ENCODE measurements at regions not wholly inside any gene's neighbourhood (a gene's known extent, or its start where the extent isn't known, plus 50 kb on each side); places are given as distances from the start of the nearest gene placed in this dataset.
"Not testable (repeated sequence)": the region's sequence is repeated elsewhere in the genome, so short reads cannot be mapped to it uniquely, and the experiment has no call there.

- Histone ChIP-seq H3K36me3 (no peaks in the 10 kb centered on the region), H3K4me1 (no peaks in the 10 kb centered on the region), H3K9me3 (no peaks in the 10 kb centered on the region), H3K27me3 (no peaks in the 10 kb centered on the region), H3K4me3 (no peak overlapping the region), H3K27ac (no peak overlapping the region)
- DNase-seq (no peak), ATAC-seq (ENCODE audit: low FRiP score in 2 of 2) (no peak)
- WGBS, 2 donors, result 11 to 25% methylated on average over 1 of the region's 1 CpG
- TF ChIP-seq EP300 (IDR thresholded peaks at IDR 0.05) (no peak), POLR2A (IDR thresholded peaks at IDR 0.05) (no peak), CTCF (IDR thresholded peaks at IDR 0.05) (no peak), POLR2AphosphoS5 (IDR thresholded peaks at IDR 0.05) (no peak)
These were observed 265.0 kb downstream of the MMUT start for GRCh38 chr6:49198015-49198414.

- not testable (repeated sequence) for DNase-seq; H3K27me3 ChIP-seq; H3K36me3 ChIP-seq; H3K9me3 ChIP-seq; H3K4me3 ChIP-seq; H3K4me1 ChIP-seq; ATAC-seq (ENCODE audit: low FRiP score in 2 of 2); H3K27ac ChIP-seq
- 71 to 76% methylated on average over 2 of the region's 2 CpGs for WGBS, 2 donors
These were observed 300.7 kb downstream of the MMUT start for GRCh38 chr6:49162379-49162778.

- H3K36me3 ChIP-seq, result no peaks in the 10 kb centered on the region
- no peak for DNase-seq
- TF ChIP-seq POLR2AphosphoS5 (IDR thresholded peaks at IDR 0.05) (no peak), EP300 (IDR thresholded peaks at IDR 0.05) (no peak), POLR2A (IDR thresholded peaks at IDR 0.05) (no peak), CTCF (IDR thresholded peaks at IDR 0.05) (no peak)
- ATAC-seq (ENCODE audit: low FRiP score in 2 of 2), result no peak
- no peak overlapping the region for H3K4me3 ChIP-seq
- no peak overlapping the region for H3K27ac ChIP-seq
- H3K4me1 ChIP-seq, result no peaks in the 10 kb centered on the region
- 82 to 93% methylated on average over 2 of the region's 2 CpGs for WGBS, 2 donors
- no peaks in the 10 kb centered on the region for H3K27me3 ChIP-seq
- no peaks in the 10 kb centered on the region for H3K9me3 ChIP-seq
These were observed 307.7 kb downstream of the MMUT start for GRCh38 chr6:49155316-49155715.

GRCh38 chr6:49151957-49152356 is 311.1 kb downstream of the MMUT start:
- 73 to 74% methylated on average over 4 of the region's 4 CpGs for WGBS, 2 donors
- ATAC-seq (ENCODE audit: low FRiP score in 2 of 2), result no peak
- no peak for TF ChIP-seq POLR2A (IDR thresholded peaks at IDR 0.05)
- TF ChIP-seq POLR2AphosphoS5 (IDR thresholded peaks at IDR 0.05), result no peak
- TF ChIP-seq CTCF (IDR thresholded peaks at IDR 0.05), result no peak
- no peak for TF ChIP-seq EP300 (IDR thresholded peaks at IDR 0.05)
- Histone ChIP-seq H3K27me3 (no peaks in the 10 kb centered on the region), H3K4me1 (no peaks in the 10 kb centered on the region), H3K9me3 (no peaks in the 10 kb centered on the region), H3K27ac (no peak overlapping the region), H3K36me3 (no peaks in the 10 kb centered on the region), H3K4me3 (no peak overlapping the region)
- DNase-seq, result no peak

GRCh38 chr6:49151461-49151860 is 311.6 kb downstream of the MMUT start:
- WGBS, 2 donors, result 64 to 67% methylated on average over 3 of the region's 3 CpGs
- Histone ChIP-seq H3K27me3 (no peaks in the 10 kb centered on the region), H3K9me3 (no peaks in the 10 kb centered on the region), H3K36me3 (no peaks in the 10 kb centered on the region), H3K4me1 (no peaks in the 10 kb centered on the region), H3K4me3 (no peak overlapping the region), H3K27ac (no peak overlapping the region)
- DNase-seq (no peak), ATAC-seq (ENCODE audit: low FRiP score in 2 of 2) (no peak)
- TF ChIP-seq EP300 (IDR thresholded peaks at IDR 0.05), result no peak
- no peak for TF ChIP-seq CTCF (IDR thresholded peaks at IDR 0.05)
- no peak for TF ChIP-seq POLR2AphosphoS5 (IDR thresholded peaks at IDR 0.05)
